Adrenal gland (tissue), 9 donors: ENCODE measurements at regions not wholly inside any gene's neighbourhood (a gene's known extent, or its start where the extent isn't known, plus 50 kb on each side); places are given as distances from the start of the nearest gene placed in this dataset.

Experiments
- DNase-seq, 7 donors: peaks; one replicate each; pipeline ENCODE4 v3.0.0-alpha.2; 2019 to 2020
- H3K27ac ChIP-seq, 5 donors: fragments of 200-600 bp; sonication (generic) in 4 of 5; 1 replicate in 3 of 5; 2 replicates in 2 of 5; pipeline versions ENCODE4 v1.5.1 to v1.8.0; 2016 to 2020; ENCODE audit warnings: mild to moderate bottlenecking in 1 of 5
- H3K27me3 ChIP-seq: fragments of 200-600 bp; 2 replicates; pipeline ENCODE4 v1.8.0; 2021
- H3K36me3 ChIP-seq, 2 donors: fragments of 200-600 bp; replicated peaks in 1 of 2; 1 replicate in 1 of 2; 2 replicates in 1 of 2; pipeline versions ENCODE4 v1.5.1 to v1.8.0; 2018 to 2022
- H3K4me1 ChIP-seq, 2 donors: fragments of 200-600 bp; replicated peaks in 1 of 2; 1 replicate in 1 of 2; 2 replicates in 1 of 2; pipeline versions ENCODE4 v1.5.1 to v1.8.0; 2018 to 2021
- H3K4me3 ChIP-seq, 4 donors: fragments of 200-600 bp; sonication (generic) in 3 of 4; one replicate each; pipeline ENCODE4 v1.5.1; 2016 to 2018
- H3K9me3 ChIP-seq, 3 donors: fragments of 200-600 bp; sonication (generic) in 1 of 3; replicated peaks in 1 of 3; 1 replicate in 2 of 3; 2 replicates in 1 of 3; pipeline versions ENCODE4 v1.5.1 to v1.8.0; 2016 to 2021
- POLR2A ChIP-seq, 2 donors: fragments of 450-650 bp; IDR thresholded peaks; one replicate each; pipeline ENCODE4 v1.6.1; 2017; ENCODE audit warnings: antibody characterized with exemption in 2 of 2, mild to moderate bottlenecking in 2 of 2, moderate library complexity in 1 of 2
- WGBS, 4 donors: extraction: QIAGEN DNeasy Blood & Tissue Kit in 2 of 4; methylation state at CpG; one replicate each; pipeline versions ENCODE4 v1.1.5 to v1.1.7; 2013 to 2017; 5-methylcytosine and 5-hydroxymethylcytosine counted together
- intact Hi-C, 2 donors: fragments of 100-400 bp; cut with DNase I; formaldehyde crosslinking; loops; one replicate each; pipeline versions ENCODE4 v1.14.1 to v1.15.0; 2022 to 2023
- small RNA-seq, 2 donors: library from RNA; depleted of rRNA; stranded (forward); fragments of <200 nt; gene quantifications; one replicate each; pipeline ENCODE3, GENCODE V24; 2016
- TF ChIP-seq, protein P1 (sequence below), 6 experiments: fragments of 450-650 bp in 4 of 6; fragments of 200-600 bp in 2 of 6; sonication (generic) in 1 of 6; IDR thresholded peaks; 1 replicate in 5 of 6; 2 replicates in 1 of 6; pipeline versions ENCODE4 v1.5.1 to v1.8.0; 2016 to 2021; ENCODE audit warnings: antibody characterized with exemption in 6 of 6, mild to moderate bottlenecking in 2 of 6, moderate library complexity in 1 of 6
- donor health status: healthy with polysubstance abuse.
- donor health status: Bipolar disorder and iron deficiency.
- donor health status: DM: yes; HTN: yes; CAD: no.
- donor health status: DM: no; HTN: no; CAD: no.
- donor health status: DM: no; HTN: no; CAD: no.

DNA sequence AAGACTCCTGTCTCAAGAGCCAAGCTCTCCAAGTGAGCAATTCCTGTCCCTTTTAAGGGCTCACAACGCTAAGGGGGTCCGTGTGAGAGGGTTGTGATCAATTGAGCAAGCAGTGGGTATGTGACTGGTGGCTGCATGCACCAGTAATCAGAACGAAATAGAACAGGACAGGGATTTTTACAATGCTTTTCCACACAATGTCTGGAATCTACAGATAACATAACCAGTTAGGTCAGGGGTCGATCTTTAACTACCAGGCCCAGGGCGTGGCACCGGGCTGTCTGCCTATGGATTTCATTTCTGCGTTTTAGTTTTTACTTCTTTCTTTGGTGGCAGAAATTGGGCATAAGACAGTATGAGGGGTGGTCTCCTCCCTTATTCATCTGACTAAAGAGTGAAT, 54.9 kb upstream of the SP4 start:
- Histone ChIP-seq H3K4me3 (no peak overlapping the region), H3K9me3 (no peaks in the 10 kb centered on the region), H3K27ac (no peak overlapping the region), H3K36me3 (no peaks in the 10 kb centered on the region), H3K27me3 (no peaks in the 10 kb centered on the region), H3K4me1 (no peaks in the 10 kb centered on the region)
- TF ChIP-seq, protein P1, sequence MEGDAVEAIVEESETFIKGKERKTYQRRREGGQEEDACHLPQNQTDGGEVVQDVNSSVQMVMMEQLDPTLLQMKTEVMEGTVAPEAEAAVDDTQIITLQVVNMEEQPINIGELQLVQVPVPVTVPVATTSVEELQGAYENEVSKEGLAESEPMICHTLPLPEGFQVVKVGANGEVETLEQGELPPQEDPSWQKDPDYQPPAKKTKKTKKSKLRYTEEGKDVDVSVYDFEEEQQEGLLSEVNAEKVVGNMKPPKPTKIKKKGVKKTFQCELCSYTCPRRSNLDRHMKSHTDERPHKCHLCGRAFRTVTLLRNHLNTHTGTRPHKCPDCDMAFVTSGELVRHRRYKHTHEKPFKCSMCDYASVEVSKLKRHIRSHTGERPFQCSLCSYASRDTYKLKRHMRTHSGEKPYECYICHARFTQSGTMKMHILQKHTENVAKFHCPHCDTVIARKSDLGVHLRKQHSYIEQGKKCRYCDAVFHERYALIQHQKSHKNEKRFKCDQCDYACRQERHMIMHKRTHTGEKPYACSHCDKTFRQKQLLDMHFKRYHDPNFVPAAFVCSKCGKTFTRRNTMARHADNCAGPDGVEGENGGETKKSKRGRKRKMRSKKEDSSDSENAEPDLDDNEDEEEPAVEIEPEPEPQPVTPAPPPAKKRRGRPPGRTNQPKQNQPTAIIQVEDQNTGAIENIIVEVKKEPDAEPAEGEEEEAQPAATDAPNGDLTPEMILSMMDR (IDR thresholded peaks at IDR 0.05) = no peak
- no peak for TF ChIP-seq POLR2A (IDR thresholded peaks at IDR 0.05)
- DNase-seq = no peak
- intact Hi-C loops = no loop called here
- WGBS, 4 donors = 87 to 95% (median 90%) methylated on average over 7 of the region's 7 CpGs

DNA sequence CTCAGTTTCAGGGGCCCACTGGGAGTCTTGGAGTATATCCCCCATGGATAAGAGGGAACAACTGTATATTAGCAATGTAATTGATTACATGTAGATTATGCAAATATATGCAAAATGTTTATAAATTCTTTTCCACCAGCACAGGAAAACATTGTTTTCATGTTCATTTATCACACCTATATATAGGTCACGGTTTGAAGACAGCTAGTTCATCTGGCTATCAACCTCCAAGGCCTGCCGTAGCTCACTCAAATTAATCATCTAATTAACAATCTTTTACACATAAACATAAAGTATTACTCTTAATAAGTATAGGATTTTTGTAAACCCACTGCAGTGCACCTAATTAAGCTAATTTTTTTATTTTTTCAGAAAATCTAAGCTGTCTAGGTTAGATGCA, 53.7 kb upstream of the SP4 start:
- no peak for TF ChIP-seq POLR2A (IDR thresholded peaks at IDR 0.05)
- TF ChIP-seq, protein P1 (IDR thresholded peaks at IDR 0.05) = no peak
- no peaks in the 10 kb centered on the region for H3K4me1 ChIP-seq
- H3K4me3 ChIP-seq = no peak overlapping the region
- no peak overlapping the region for H3K27ac ChIP-seq
- H3K9me3 ChIP-seq = no peaks in the 10 kb centered on the region
- H3K36me3 ChIP-seq = no peaks in the 10 kb centered on the region
- 84 to 89% (median 85%) methylated on average over 2 of the region's 2 CpGs for WGBS, 4 donors
- intact Hi-C loops = no loop called here
- DNase-seq = no peak
- H3K27me3 ChIP-seq = no peaks in the 10 kb centered on the region

DNA sequence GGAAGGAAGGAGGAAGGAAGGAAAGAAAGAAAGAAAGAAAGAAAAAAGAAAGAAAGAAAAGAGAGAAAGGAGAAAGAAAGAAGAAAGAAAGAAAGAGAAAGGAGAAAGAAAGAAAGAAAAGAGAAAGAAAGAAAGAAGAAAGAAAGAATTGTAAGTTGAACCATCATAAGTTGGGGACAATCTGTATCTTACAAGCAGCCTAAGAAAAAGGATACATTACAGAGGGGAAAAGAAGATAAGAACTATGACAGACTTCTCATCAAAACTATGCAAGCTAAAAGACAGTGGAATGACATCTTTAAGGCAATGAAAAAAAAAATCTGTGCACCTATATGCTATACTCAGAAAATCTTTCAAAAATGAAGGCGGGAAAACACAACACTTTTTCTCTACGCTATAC, 50.3 kb upstream of the SP4 start:
- DNase-seq = no peak
- H3K4me3 ChIP-seq = no peak overlapping the region
- intact Hi-C loops = no loop called here
- no peaks in the 10 kb centered on the region for H3K9me3 ChIP-seq
- H3K27me3 ChIP-seq = no peaks in the 10 kb centered on the region
- H3K27ac ChIP-seq = no peak overlapping the region
- WGBS, 4 donors = 62 to 96% (median 87%) methylated on average over 2 of the region's 2 CpGs
- no peaks in the 10 kb centered on the region for H3K36me3 ChIP-seq
- no peaks in the 10 kb centered on the region for H3K4me1 ChIP-seq
- TF ChIP-seq, protein P1 (IDR thresholded peaks at IDR 0.05) = no peak
- TF ChIP-seq POLR2A (IDR thresholded peaks at IDR 0.05) = no peak

Small RNA genes in the stretch of these regions (small RNA-seq; reads per million reads assigned to genes)
- gene RN7SL542P = 0 reads per million in 2 donors
